IMR-90 (cell line): ENCODE measurements at regions not wholly inside any gene's neighbourhood (a gene's known extent, or its start where the extent isn't known, plus 50 kb on each side); places are given as distances from the start of the nearest gene placed in this dataset.

Experiments used
- ATAC-seq: fragments of 200-7000 bp; cut with Tn5 transposase; 2 replicates; pipeline ENCODE4 v1.9.1; 2020; ENCODE audit warnings: low read depth, mild to moderate bottlenecking, moderate library complexity
- BruUV-seq: library from RNA; stranded (reverse); fragments of 400-500 nt; replicated peaks from 2 replicates; lab custom pipeline; 2021; lab: Mats Ljungman, UMichigan
- CTCF ChIA-PET: fragments of 300-600 bp; formaldehyde crosslinking; extraction: SDS; loops from one replicate; lab custom pipeline; 2021; ENCODE audit warnings: antibody characterized with exemption; lab: Yijun Ruan, JAX
- POLR2A ChIA-PET: fragments of 300-600 bp; sonication (Branson Sonifier 250); formaldehyde crosslinking; loops from one replicate; lab custom pipeline; 2022; ENCODE audit warnings: antibody characterized with exemption; ENCODE audit not compliant: unreplicated experiment; lab: Charles Lee
- DNase-seq: peaks from one replicate; pipeline ENCODE4 v3.0.0; 2013
- H2AFZ ChIP-seq: replicated peaks from 2 replicates; pipeline ENCODE3; 2013; ENCODE audit warnings: low read length, mild to moderate bottlenecking; ENCODE audit not compliant: poor library complexity
- H2AK5ac ChIP-seq: 2 replicates; pipeline ENCODE4 v1.6.1; 2013; ENCODE audit warnings: low read depth, low read length, inconsistent platforms
- H2AK9ac ChIP-seq: replicated peaks from 2 replicates; pipeline ENCODE3; 2013; ENCODE audit warnings: mild to moderate bottlenecking, low read depth, low read length, moderate library complexity; ENCODE audit not compliant: poor library complexity
- H2BK120ac ChIP-seq: 2 replicates; pipeline ENCODE4 v1.6.1; 2013; ENCODE audit warnings: low read depth, low read length, inconsistent platforms
- H2BK15ac ChIP-seq: 3 replicates; pipeline ENCODE4 v1.6.1; 2013; ENCODE audit warnings: low read depth, low read length, inconsistent platforms
- H2BK20ac ChIP-seq: 2 replicates; pipeline ENCODE4 v1.6.1; 2013; ENCODE audit warnings: low read depth, mild to moderate bottlenecking, inconsistent platforms, low read length, moderate library complexity
- H2BK5ac ChIP-seq: 2 replicates; pipeline ENCODE4 v1.6.1; 2013; ENCODE audit warnings: mild to moderate bottlenecking, low read depth, low read length, inconsistent platforms; ENCODE audit not compliant: poor library complexity, severe bottlenecking
- H3K14ac ChIP-seq: replicated peaks from 2 replicates; pipeline ENCODE4 v1.6.1; 2013; ENCODE audit warnings: low read depth, low read length, inconsistent platforms
- H3K18ac ChIP-seq: 2 replicates; pipeline ENCODE4 v1.6.1; 2013; ENCODE audit warnings: low read depth, low read length, control low read depth
- H3K23ac ChIP-seq: 2 replicates; pipeline ENCODE4 v1.6.1; 2013; ENCODE audit warnings: low read depth, low read length, inconsistent platforms
- H3K27ac ChIP-seq: 2 replicates; pipeline ENCODE4 v1.5.1; 2013; ENCODE audit warnings: mild to moderate bottlenecking, control low read depth, low read length; ENCODE audit not compliant: insufficient read depth
- H3K27me3 ChIP-seq: 2 replicates; pipeline ENCODE4 v1.6.1; 2013; ENCODE audit warnings: low read length; ENCODE audit not compliant: control insufficient read depth, insufficient read depth
- H3K36me3 ChIP-seq: 2 replicates; pipeline ENCODE4 v1.6.1; 2013; ENCODE audit warnings: low read length, mixed read lengths; ENCODE audit not compliant: control insufficient read depth, insufficient read depth
- H3K4ac ChIP-seq: 2 replicates; pipeline ENCODE4 v1.6.1; 2013; ENCODE audit warnings: low read depth, low read length, inconsistent platforms
- H3K4me1 ChIP-seq: 2 replicates; pipeline ENCODE4 v1.6.1; 2013; ENCODE audit warnings: low read length, mixed read lengths; ENCODE audit not compliant: control insufficient read depth, insufficient read depth
- H3K4me2 ChIP-seq: 2 replicates; pipeline ENCODE4 v1.6.1; 2013; ENCODE audit warnings: low read depth, mild to moderate bottlenecking, control low read depth, low read length, moderate library complexity
- H3K4me3 ChIP-seq: 2 replicates; pipeline ENCODE4 v1.5.1; 2013; ENCODE audit warnings: low read depth, mild to moderate bottlenecking, control low read depth, low read length, moderate library complexity; ENCODE audit not compliant: insufficient read depth
- H3K56ac ChIP-seq: 2 replicates; pipeline ENCODE4 v1.6.1; 2013; ENCODE audit warnings: low read length, inconsistent platforms; ENCODE audit not compliant: insufficient read depth; ENCODE audit errors: extremely low read depth
- H3K79me1 ChIP-seq, 2 experiments: 2 replicates each; pipeline ENCODE4 v1.6.1; 2013; ENCODE audit warnings: low read length in 2 of 2, inconsistent platforms in 1 of 2, low read depth in 1 of 2
- H3K9ac ChIP-seq: 2 replicates; pipeline ENCODE4 v1.6.1; 2013; ENCODE audit warnings: low read depth, low read length, control low read depth
- H3K9me1 ChIP-seq: 2 replicates; pipeline ENCODE4 v1.6.1; 2013; ENCODE audit warnings: low read length, inconsistent platforms; ENCODE audit not compliant: insufficient read depth
- H3K9me3 ChIP-seq: 2 replicates; pipeline ENCODE4 v1.6.1; 2013; ENCODE audit warnings: low read length; ENCODE audit not compliant: control insufficient read depth, insufficient read depth
- H4K20me1 ChIP-seq: 2 replicates; pipeline ENCODE4 v1.6.1; 2013; ENCODE audit warnings: low read length, inconsistent platforms; ENCODE audit not compliant: insufficient read depth
- H4K5ac ChIP-seq: 2 replicates; pipeline ENCODE4 v1.6.1; 2013; ENCODE audit warnings: mild to moderate bottlenecking, low read depth, low read length, control low read depth
- H4K8ac ChIP-seq, 2 experiments: 2 replicates each; pipeline ENCODE4 v1.6.1; 2013; ENCODE audit warnings: low read depth in 2 of 2, low read length in 2 of 2, control low read depth in 1 of 2, inconsistent platforms in 1 of 2
- H4K91ac ChIP-seq: 2 replicates; pipeline ENCODE4 v1.6.1; 2013; ENCODE audit warnings: low read depth, low read length, inconsistent platforms; ENCODE audit not compliant: insufficient read depth
- CHD1 ChIP-seq: IDR thresholded peaks from 2 replicates; pipeline ENCODE4 v1.6.1; 2012; ENCODE audit warnings: low read depth, low read length, improper control_type of control experiment
- FOS ChIP-seq: fragments of 150-350 bp; IDR thresholded peaks from 2 replicates; pipeline ENCODE4 v1.6.1; 2016; ENCODE audit warnings: low read depth, low read length
- MAFK ChIP-seq: IDR thresholded peaks from 2 replicates; pipeline ENCODE4 v1.6.1; 2012; ENCODE audit warnings: low read depth, low read length, improper control_type of control experiment
- MAZ ChIP-seq: IDR thresholded peaks from 2 replicates; pipeline ENCODE4 v1.6.1; 2012; ENCODE audit warnings: low read depth, mild to moderate bottlenecking, low read length, improper control_type of control experiment, moderate library complexity, borderline replicate concordance
- MXI1 ChIP-seq: IDR thresholded peaks from 2 replicates; pipeline ENCODE4 v1.6.1; 2012; ENCODE audit warnings: low read depth, mild to moderate bottlenecking, low read length, moderate library complexity, borderline replicate concordance
- NFE2L2 ChIP-seq: fragments of 150-350 bp; IDR thresholded peaks from 2 replicates; pipeline ENCODE4 v1.6.1; 2016; ENCODE audit warnings: low read depth, mild to moderate bottlenecking, low read length
- RCOR1 ChIP-seq: IDR thresholded peaks from 2 replicates; pipeline ENCODE4 v1.6.1; 2012; ENCODE audit warnings: mild to moderate bottlenecking, low read length, improper control_type of control experiment; ENCODE audit not compliant: insufficient replicate concordance
- RFX5 ChIP-seq: IDR thresholded peaks from 2 replicates; pipeline ENCODE4 v1.8.0; 2012; ENCODE audit warnings: low read depth, mild to moderate bottlenecking, low read length, moderate library complexity
- SMC3 ChIP-seq: fragments of 150-350 bp; IDR thresholded peaks from 2 replicates; pipeline ENCODE4 v1.6.1; 2016; ENCODE audit warnings: low read depth, mild to moderate bottlenecking, antibody characterized with exemption, low read length, moderate library complexity
- WGBS, 2 experiments: methylation state at CpG; one replicate each; pipeline versions ENCODE4 v1.1.5 to v1.1.7; 2013; ENCODE audit warnings: missing lambda C conversion rate in 2 of 2; ENCODE audit not compliant: insufficient read length in 1 of 2; ENCODE audit errors: extremely low coverage in 2 of 2; 5-methylcytosine and 5-hydroxymethylcytosine counted together
- dilution Hi-C: fragments of 300-500 bp; cut with HindIII; formaldehyde crosslinking; loops from one replicate; pipeline ENCODE4 v1.14.3; 2018; ENCODE audit warnings: low sequenced_read_pairs; ENCODE audit not compliant: unreplicated experiment
- in situ Hi-C: fragments of 300-500 bp; cut with MboI; formaldehyde crosslinking; loops from 3 replicates; pipeline ENCODE4 v1.14.3; 2019; ENCODE audit warnings: low sequenced_read_pairs, inconsistent platforms, mixed read lengths
- intact Hi-C: fragments of 100-400 bp; cut with micrococcal nuclease; formaldehyde crosslinking; loops from 2 replicates; pipeline ENCODE4 v1.10.0; 2022
- TF ChIP-seq, protein P1 (sequence below): fragments of 150-350 bp; IDR thresholded peaks from 2 replicates; pipeline ENCODE4 v1.6.1; 2016; ENCODE audit warnings: low read depth, mild to moderate bottlenecking, low read length, moderate library complexity, borderline replicate concordance

DNA sequence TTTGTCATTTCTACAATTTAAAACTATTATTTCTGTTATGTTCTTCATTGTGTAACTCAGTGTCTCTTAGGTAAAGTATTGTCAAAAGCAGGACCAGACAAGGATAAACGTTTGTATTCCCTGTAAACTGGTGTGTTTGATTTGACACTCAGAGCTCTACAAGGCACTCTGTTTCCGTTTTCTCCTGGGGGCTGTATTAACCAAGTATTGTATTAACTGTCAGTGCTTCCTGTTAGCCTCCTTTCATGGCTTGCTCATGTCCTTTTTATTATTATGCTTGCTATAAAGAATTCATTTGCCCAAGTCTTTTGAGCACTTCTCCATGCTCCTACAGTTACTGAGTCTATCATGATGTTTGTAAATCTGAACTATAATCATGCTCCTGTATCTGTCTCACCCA, 323.7 kb downstream of the LPIN1 start:
- H3K27me3 ChIP-seq: no peaks in the 10 kb centered on the region
- H2BK5ac ChIP-seq: no peak overlapping the region
- H3K9me1 ChIP-seq: no peaks in the 10 kb centered on the region
- no peak overlapping the region for H3K4me2 ChIP-seq
- TF ChIP-seq RFX5 (no peak), SMC3 (no peak), MAFK (no peak), MAZ (no peak), FOS (no peak), CHD1 (no peak), MXI1 (no peak), RCOR1 (no peak), NFE2L2 (no peak)
- TF ChIP-seq, protein P1, sequence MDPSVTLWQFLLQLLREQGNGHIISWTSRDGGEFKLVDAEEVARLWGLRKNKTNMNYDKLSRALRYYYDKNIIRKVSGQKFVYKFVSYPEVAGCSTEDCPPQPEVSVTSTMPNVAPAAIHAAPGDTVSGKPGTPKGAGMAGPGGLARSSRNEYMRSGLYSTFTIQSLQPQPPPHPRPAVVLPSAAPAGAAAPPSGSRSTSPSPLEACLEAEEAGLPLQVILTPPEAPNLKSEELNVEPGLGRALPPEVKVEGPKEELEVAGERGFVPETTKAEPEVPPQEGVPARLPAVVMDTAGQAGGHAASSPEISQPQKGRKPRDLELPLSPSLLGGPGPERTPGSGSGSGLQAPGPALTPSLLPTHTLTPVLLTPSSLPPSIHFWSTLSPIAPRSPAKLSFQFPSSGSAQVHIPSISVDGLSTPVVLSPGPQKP: no peak
- no peak overlapping the region for H2AFZ ChIP-seq
- no peaks in the 10 kb centered on the region for H3K9me3 ChIP-seq
- H3K14ac ChIP-seq: no peak overlapping the region; the same call in 1 of the 2 replicates
- H3K23ac ChIP-seq: no peak overlapping the region
- intact Hi-C loops (no loop called here), dilution Hi-C loops (no loop called here), in situ Hi-C loops (no loop called here)
- no TSS peak for BruUV-seq
- no peak for DNase-seq
- H3K56ac ChIP-seq: no peak overlapping the region
- peaks cover 5% of the 10 kb centered on the region for H3K4me1 ChIP-seq
- no peak for ATAC-seq
- H4K8ac ChIP-seq: 0 out of 4 replicates have a peak overlapping the region, but pooled peaks of 1 of the 2 experiments have one; percentile 24
- no peak overlapping the region for H3K9ac ChIP-seq
- H4K91ac ChIP-seq: no peak overlapping the region
- no peaks in the 10 kb centered on the region for H3K36me3 ChIP-seq
- WGBS, 2 experiments: 20% methylated on average over 1 of the region's 2 CpGs; no CpG with 5 or more reads in 1 of the 2 experiments
- H3K4me3 ChIP-seq: no peak overlapping the region
- no peak overlapping the region for H2BK120ac ChIP-seq
- no peak overlapping the region for H2BK15ac ChIP-seq
- no peak overlapping the region for H3K27ac ChIP-seq
- no peak overlapping the region for H2AK5ac ChIP-seq
- no peaks in the 10 kb centered on the region for H4K20me1 ChIP-seq
- no peak overlapping the region for H2AK9ac ChIP-seq
- no peaks in the 10 kb centered on the region for H3K79me1 ChIP-seq
- H2BK20ac ChIP-seq: no peak overlapping the region
- POLR2A ChIA-PET: no interaction called here
- no peak overlapping the region for H3K4ac ChIP-seq
- peak overlapping the region; percentile 34; the same call in 1 of the 2 replicates for H3K18ac ChIP-seq
- CTCF ChIA-PET: no interaction called here
- no peak overlapping the region for H4K5ac ChIP-seq
